C4-2B (cell line): ENCODE measurements at regions not wholly inside any gene's neighbourhood (a gene's known extent, or its start where the extent isn't known, plus 50 kb on each side); places are given as distances from the start of the nearest gene placed in this dataset.

Experiments
- CTCF ChIP-seq: fragments of 450-650 bp; conservative IDR thresholded peaks from 2 replicates; pipeline ENCODE4 v1.5.1; 2017; ENCODE audit warnings: mild to moderate bottlenecking
- ZFX ChIP-seq: fragments of 450-650 bp; IDR thresholded peaks from 2 replicates; pipeline ENCODE4 v1.6.1; 2017

GRCh38 chr3:197407053-197407452 is 108.6 kb upstream of the DLG1 start:
- TF ChIP-seq CTCF (no peak), ZFX (no peak)
